ENCODE measurements at regions not wholly inside any gene's neighbourhood (a gene's known extent, or its start where the extent isn't known, plus 50 kb on each side); places are given as distances from the start of the nearest gene placed in this dataset.

GRCh38 chr16:48029768-48030167 is 126.0 kb downstream of the ABCC12 start:
- TF ChIP-seq CTCF (IDR thresholded peaks at IDR 0.05): no peak
- TF ChIP-seq POLR2A (IDR thresholded peaks at IDR 0.05; ENCODE audit: low read depth): no peak
- no peak for TF ChIP-seq POLR2AphosphoS5 (IDR thresholded peaks at IDR 0.05)

Measured in esophagus muscularis mucosa (tissue), 3 donors.